ENCODE measurements at regions not wholly inside any gene's neighbourhood (a gene's known extent, or its start where the extent isn't known, plus 50 kb on each side); places are given as distances from the start of the nearest gene placed in this dataset.

GRCh38 chrX:125497667-125498066 is 178.0 kb downstream of the TEX13C start:
- TF ChIP-seq ZFX (IDR thresholded peaks at IDR 0.05) (no peak), CTCF (conservative IDR thresholded peaks at IDR 0.05) (no peak)
- no peak overlapping the region for H3K27ac ChIP-seq

GRCh38 chrX:125503769-125504168 is 184.1 kb downstream of the TEX13C start:
- TF ChIP-seq CTCF (conservative IDR thresholded peaks at IDR 0.05) (no peak), ZFX (IDR thresholded peaks at IDR 0.05) (no peak)
- H3K27ac ChIP-seq: no peak overlapping the region

GRCh38 chrX:125505207-125505606 is 185.5 kb downstream of the TEX13C start:
- no peak overlapping the region for H3K27ac ChIP-seq
- no peak for TF ChIP-seq CTCF (conservative IDR thresholded peaks at IDR 0.05)
- no peak for TF ChIP-seq ZFX (IDR thresholded peaks at IDR 0.05)

- no peak for TF ChIP-seq CTCF (conservative IDR thresholded peaks at IDR 0.05)
- no peak for TF ChIP-seq ZFX (IDR thresholded peaks at IDR 0.05)
- H3K27ac ChIP-seq: no peak overlapping the region
Measured at GRCh38 chrX:125507119-125507518, 187.4 kb downstream of the TEX13C start.

GRCh38 chrX:125520029-125520428 is 200.4 kb downstream of the TEX13C start:
- H3K27ac ChIP-seq: no peak overlapping the region
- TF ChIP-seq ZFX (IDR thresholded peaks at IDR 0.05): no peak
- no peak for TF ChIP-seq CTCF (conservative IDR thresholded peaks at IDR 0.05)

- H3K27ac ChIP-seq: no peak overlapping the region
- TF ChIP-seq ZFX (IDR thresholded peaks at IDR 0.05) (no peak), CTCF (conservative IDR thresholded peaks at IDR 0.05) (no peak)
Measured at GRCh38 chrX:125522752-125523151, 203.1 kb downstream of the TEX13C start.

- no peak for TF ChIP-seq CTCF (conservative IDR thresholded peaks at IDR 0.05)
- no peak for TF ChIP-seq ZFX (IDR thresholded peaks at IDR 0.05)
Measured at GRCh38 chrX:125532411-125533089, 212.9 kb downstream of the TEX13C start.

More at GRCh38 chrX:125532411-125533089, 212.9 kb downstream of the TEX13C start:
- no peak overlapping the region for H3K27ac ChIP-seq

Measured in C4-2B (cell line).